ENCODE measurements at regions not wholly inside any gene's neighbourhood (a gene's known extent, or its start where the extent isn't known, plus 50 kb on each side); places are given as distances from the start of the nearest gene placed in this dataset.

GRCh38 chr3:99119385-99119784 is 217.9 kb upstream of the DCBLD2 start:
- no peak for DNase-seq (ENCODE audit: low spot score)

- DNase-seq (ENCODE audit: low spot score), result no peak
These were observed 216.9 kb upstream of the DCBLD2 start for GRCh38 chr3:99118381-99118780.

DNA sequence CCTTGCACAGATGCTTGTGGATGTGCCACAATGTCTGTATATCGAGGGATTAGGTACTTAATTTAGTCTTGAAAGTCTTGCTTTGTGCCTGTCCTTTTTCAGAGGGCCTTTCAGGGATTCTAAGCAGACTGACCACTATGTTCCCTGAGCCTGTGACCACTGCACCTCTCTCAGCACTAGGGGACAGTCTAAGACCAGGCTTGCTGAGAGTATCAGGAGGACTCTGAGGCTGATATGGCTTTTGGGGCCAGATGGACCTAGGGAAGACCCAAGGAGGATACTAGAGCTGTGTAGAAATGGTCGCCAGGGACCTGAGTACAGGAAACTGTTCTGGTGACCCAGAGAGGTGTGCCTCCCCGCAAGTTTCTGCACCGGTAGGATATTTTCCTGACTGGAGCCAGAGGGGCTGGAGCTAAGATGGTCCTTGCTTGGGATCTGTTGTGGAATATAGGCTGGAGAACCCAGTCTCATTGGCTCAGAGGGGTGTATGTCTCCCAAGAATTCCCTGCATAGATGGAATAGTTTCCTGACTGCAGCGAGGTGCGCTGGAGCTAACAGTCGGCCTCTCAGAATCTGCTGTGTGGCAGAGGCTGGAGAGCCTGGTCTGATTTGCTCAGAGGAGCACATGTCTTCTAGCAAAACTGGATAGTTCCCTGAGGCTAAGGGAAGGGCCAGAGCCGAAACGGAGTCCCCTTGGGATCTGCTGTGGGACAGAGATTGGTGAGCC is 213.2 kb upstream of the DCBLD2 start:
- peak; percentile 43 for DNase-seq (ENCODE audit: low spot score)

DNA sequence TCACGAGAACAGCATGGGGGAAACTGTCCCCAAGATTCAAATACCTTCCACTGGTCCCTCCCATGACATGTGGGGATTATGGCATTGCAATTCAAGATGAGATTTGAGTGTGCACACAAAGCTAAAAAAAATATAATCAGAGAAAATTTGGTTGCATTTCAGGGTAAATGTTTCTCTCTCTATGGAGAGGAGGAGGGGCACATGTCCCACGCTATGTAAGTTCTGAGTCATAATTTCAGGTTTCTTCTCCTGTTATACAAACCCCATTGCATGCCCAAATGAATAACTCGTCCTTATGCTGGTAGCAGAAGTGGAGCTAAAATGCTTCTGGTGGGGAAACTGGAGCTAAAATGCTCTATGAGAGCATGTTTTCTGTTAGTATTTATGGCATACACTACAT is 209.7 kb upstream of the DCBLD2 start:
- DNase-seq (ENCODE audit: low spot score), result no peak

DNA sequence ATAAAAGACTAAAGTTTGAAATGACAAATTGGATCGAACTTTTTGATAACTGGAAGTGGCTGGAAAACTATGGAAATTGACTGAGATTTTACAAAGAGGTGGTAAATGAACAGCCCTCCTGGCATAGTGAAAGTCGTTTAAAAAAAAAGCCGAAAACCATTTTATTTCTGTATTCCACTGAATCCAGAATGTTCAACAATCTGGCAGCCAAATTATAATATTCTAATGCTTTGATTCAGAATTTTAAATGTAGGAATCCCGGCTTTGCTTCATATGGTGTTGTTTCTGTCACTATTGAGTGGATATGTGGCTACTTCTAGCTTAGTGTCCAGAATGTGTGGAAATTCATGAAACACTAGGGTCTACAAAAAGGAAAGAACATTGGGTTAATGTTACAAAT is 208.9 kb upstream of the DCBLD2 start:
- DNase-seq (ENCODE audit: low spot score), result no peak

DNA sequence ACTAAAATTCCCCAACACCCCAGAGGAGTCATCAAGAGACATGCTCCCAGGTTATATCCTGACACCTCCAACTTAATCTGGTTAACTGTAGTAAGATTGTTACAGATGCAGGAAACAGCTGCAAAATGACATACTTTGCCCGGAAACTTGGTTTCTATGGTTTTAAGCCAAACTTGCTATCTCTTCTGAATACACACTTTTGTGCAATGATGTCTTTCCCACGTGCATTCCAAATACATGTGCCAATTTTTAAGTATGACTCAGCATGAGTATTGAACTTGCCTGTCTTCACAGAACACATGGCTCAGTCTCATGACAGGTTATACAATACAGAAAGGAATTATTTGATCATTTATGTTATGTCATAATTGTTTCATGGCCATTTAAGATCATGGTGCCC is 207.0 kb upstream of the DCBLD2 start:
- DNase-seq (ENCODE audit: low spot score), result peak; percentile 59

DNA sequence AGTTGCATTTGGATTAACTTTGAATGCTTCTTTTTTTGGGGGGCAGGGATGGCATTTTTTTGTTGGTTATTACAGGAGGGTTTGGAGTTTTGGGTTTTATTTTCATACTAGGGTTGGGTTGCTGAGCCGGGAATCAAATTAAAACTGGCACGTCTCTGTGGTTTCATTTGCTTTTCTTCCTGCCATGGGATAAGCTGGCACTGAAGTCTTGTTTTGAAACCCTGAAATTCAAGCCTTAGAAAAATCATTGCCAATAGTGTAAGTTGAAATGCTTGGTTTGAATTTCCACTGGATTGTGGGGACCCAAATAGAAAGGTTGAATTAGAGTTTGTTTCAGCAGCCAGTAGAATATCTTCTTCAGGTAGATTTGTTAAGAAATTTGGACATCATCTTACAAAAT is 193.1 kb upstream of the DCBLD2 start:
- DNase-seq (ENCODE audit: low spot score), result no peak

GRCh38 chr3:99087277-99087676 is 185.8 kb upstream of the DCBLD2 start:
- DNase-seq (ENCODE audit: low spot score), result no peak

- DNase-seq (ENCODE audit: low spot score), result peak; percentile 13
These were observed 183.3 kb upstream of the DCBLD2 start for GRCh38 chr3:99084826-99085225.

DNA sequence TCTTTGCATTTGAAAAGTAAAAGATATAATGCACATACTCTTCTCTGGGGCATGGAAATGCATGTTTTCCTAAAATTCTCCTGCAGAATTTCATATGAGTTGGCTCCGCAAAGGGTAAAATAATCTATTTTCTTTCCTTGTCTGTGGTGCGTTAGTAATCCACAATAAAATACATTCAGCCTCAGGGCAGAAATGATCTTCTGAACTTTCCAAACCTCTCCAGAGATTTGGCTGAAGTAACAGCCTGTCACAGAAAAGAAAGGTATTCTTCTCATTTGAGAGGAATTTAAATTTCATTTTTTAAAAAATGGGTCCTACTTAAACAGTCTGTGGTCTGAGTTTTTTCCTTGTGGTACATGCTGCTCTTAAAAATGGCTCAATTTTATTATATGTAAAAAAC is 182.7 kb upstream of the DCBLD2 start:
- no peak for DNase-seq (ENCODE audit: low spot score)

GRCh38 chr3:99071096-99071495 is 169.6 kb upstream of the DCBLD2 start:
- DNase-seq (ENCODE audit: low spot score), result no peak

GRCh38 chr3:99069973-99070372 is 168.5 kb upstream of the DCBLD2 start:
- no peak for DNase-seq (ENCODE audit: low spot score)

DNA sequence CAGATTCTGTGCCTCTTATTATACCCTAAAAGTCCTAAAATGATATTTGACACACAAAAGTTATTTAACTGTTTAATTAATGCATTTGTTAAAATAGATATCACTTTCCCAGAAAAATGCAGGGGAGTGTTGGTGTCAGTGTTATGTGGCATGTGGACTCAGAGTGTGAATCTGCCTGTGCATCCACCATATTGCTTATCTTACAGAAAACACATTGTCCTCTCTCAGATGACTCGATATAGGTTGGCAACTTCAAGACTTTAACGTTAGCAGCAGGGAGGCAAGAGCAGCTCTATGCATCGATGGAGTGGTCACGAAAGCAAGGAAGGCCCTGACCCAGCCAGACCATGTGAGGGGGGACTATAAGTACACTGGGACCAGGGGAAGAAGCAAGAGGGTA is 165.4 kb upstream of the DCBLD2 start:
- no peak for DNase-seq (ENCODE audit: low spot score)

DNA sequence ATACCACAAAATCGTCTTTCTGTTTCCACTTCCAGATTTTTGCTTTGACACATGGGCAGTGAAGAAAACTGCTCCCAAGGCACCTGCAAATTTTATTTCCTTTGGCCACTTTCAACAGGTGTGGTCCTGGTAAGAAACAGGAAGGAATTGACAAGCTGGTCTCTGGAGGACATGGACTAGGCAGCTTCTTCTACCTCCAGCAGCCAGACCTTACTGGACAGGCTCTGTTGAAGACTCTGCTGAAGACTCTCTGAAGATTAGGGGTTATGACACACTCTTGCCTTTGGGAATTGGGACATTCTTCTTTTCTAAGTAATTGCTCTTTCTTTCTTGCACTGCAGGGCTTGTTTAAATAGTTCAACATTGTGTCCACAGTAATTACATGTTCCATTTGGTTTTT is 147.7 kb upstream of the DCBLD2 start:
- DNase-seq (ENCODE audit: low spot score), result no peak

GRCh38 chr3:99041747-99042146 is 140.3 kb upstream of the DCBLD2 start:
- no peak for DNase-seq (ENCODE audit: low spot score)

GRCh38 chr3:99031778-99032177 is 130.3 kb upstream of the DCBLD2 start:
- DNase-seq (ENCODE audit: low spot score), result no peak

DNA sequence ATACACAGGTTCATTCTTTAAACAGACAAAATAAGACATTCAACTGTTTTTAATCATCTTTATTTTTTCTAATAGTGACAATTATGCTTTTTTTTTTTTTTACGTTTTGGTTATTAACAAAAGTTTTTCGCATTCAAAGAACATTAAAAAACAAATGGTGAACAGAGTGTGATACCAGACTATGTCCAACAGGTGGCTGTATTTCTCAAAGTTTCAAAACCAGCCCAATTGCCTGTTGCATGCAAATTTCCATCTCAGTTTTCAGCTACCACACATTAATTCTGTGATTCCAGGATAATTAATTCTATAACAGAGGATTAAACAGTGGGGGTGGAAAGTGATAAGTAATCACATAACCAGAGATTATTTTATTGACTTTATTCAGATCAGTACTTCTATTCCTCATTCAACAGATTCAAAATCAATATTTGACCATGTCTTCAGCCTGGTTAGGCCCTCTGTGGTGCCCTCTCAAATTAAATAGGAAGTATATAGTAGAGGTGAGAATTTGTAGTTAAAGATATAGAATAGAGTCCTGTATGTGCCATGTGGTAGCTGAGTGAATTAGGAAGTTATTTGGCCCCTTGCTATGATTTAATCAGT is 122.2 kb upstream of the DCBLD2 start:
- DNase-seq (ENCODE audit: low spot score), result peak; percentile 23

GRCh38 chr3:99021466-99021865 is 120.0 kb upstream of the DCBLD2 start:
- DNase-seq (ENCODE audit: low spot score), result no peak

GRCh38 chr3:99016452-99016851 is 115.0 kb upstream of the DCBLD2 start:
- no peak for DNase-seq (ENCODE audit: low spot score)

DNA sequence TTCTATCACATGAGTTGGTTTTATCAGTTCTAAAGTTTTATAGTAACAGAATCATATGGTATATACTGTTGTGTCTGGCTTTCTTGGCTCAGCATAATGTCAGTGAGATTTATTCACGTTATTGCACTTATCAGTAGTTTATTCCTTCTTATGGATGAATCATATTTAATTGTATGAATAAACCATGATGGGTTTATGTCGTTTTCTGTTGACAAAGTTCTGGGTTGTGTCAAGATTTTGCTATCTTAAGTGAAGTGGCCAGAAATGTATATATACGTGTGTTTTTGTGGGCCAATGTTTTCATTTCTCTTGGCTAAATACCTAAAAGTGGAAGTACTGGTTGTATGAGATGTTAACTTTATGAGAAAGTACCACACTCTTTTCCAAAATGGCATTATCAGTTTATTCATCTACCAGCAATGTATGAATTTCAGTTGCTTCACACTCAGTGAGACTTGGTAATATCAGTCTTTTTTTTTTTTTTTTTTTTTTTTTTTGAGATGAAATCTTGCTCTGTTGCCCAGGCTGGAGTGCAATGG is 112.4 kb upstream of the DCBLD2 start:
- DNase-seq (ENCODE audit: low spot score), result no peak

GRCh38 chr3:99013077-99013476 is 111.6 kb upstream of the DCBLD2 start:
- DNase-seq (ENCODE audit: low spot score), result no peak

DNA sequence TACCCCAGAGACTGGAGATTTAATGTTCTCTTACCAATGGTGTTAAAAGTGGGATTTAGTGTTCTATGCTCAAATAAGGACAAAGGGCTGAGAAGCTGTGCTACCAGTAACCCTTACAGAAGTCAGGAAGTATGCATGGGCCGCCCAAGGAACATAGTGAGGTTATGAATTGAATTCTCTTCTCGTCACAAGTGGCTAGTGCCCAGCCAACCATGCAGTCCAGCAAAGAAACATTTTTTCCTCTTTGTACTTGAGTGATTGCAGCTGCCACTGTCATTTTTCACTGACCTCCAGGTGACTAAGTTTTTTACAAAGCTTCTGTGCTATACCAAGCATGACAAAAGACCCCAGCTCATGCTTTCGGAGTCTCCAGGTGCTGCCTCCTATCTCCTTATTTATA is 110.6 kb upstream of the DCBLD2 start:
- DNase-seq (ENCODE audit: low spot score), result no peak

GRCh38 chr3:99009851-99010250 is 108.4 kb upstream of the DCBLD2 start:
- no peak for DNase-seq (ENCODE audit: low spot score)

DNA sequence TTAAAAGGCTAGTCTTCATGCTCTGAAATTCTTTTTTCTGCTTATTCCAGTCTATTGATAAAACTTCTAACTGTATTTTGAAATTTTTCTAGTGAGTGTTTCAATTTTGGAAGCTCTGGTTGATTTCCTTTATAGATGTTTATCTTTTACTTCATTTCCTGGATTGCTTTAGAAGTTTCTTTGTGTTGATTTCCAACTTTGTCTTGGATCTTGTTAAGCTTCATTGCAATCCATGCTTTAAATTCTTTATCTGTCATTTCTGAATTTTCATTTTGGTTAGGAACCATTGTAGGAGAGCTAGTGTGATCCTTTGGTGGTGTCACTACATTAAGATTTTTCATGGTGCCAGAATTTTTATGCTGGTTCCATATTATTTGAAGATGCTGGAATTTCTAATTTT is 105.2 kb upstream of the DCBLD2 start:
- no peak for DNase-seq (ENCODE audit: low spot score)
